Lower lobe of right lung (tissue), 2 donors: ENCODE measurements at regions not wholly inside any gene's neighbourhood (a gene's known extent, or its start where the extent isn't known, plus 50 kb on each side); places are given as distances from the start of the nearest gene placed in this dataset.

ENCODE experiments used
- ATAC-seq, 2 donors: fragments of 200-7000 bp; cut with Tn5 transposase; one replicate each; pipeline ENCODE4 v1.9.1; 2020 to 2022; ENCODE audit warnings: mild to moderate bottlenecking in 2 of 2, moderate library complexity in 2 of 2
- DNase-seq: peaks from one replicate; pipeline ENCODE4 v3.0.0-alpha.2; 2020
- H3K27ac ChIP-seq: fragments of 200-600 bp; one replicate; pipeline ENCODE4 v1.8.0; 2022
- H3K27me3 ChIP-seq: fragments of 200-600 bp; one replicate; pipeline ENCODE4 v1.8.0; 2022; ENCODE audit warnings: low read depth
- H3K36me3 ChIP-seq: fragments of 200-600 bp; one replicate; pipeline ENCODE4 v1.8.0; 2022; ENCODE audit warnings: mild to moderate bottlenecking
- H3K4me1 ChIP-seq: fragments of 200-600 bp; one replicate; pipeline ENCODE4 v1.8.0; 2022
- H3K4me3 ChIP-seq: fragments of 200-600 bp; one replicate; pipeline ENCODE4 v1.8.0; 2022; ENCODE audit warnings: mild to moderate bottlenecking
- H3K9me3 ChIP-seq: fragments of 200-600 bp; one replicate; pipeline ENCODE4 v1.8.0; 2022
- CTCF ChIP-seq: fragments of 200-600 bp; IDR thresholded peaks from one replicate; pipeline ENCODE4 v1.8.0; 2022; ENCODE audit warnings: antibody characterized with exemption, mild to moderate bottlenecking
- intact Hi-C: fragments of 100-400 bp; cut with DNase I; formaldehyde crosslinking; loops from one replicate; pipeline ENCODE4 v1.11.0; 2022
- donor health status: DM: no; HTN: yes; CAD: no; lungs with severe emphysema.

DNA sequence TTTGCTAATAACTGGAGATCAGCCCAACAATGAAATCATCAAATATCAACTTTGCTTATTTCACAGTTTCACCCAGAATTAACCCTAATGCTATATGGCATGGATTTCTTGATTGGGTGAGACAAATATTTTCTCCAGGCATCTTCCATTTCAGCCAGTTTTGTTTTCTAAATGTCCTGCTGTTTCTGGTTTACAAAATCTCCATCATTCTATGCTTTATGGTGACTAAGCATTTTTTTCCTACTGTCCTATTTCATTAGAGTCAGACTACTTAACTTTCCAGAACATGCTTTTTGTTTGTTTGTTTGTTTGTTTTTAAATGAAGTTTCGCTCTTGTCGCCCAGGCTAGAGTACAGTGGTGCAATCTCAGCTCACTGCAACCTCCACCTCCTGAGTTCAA, 59.5 kb upstream of the EXOC2 start:
- no peak overlapping the region for H3K27ac ChIP-seq
- no peak for ATAC-seq
- DNase-seq = no peak

GRCh38 chr6:751765-752164, 58.8 kb upstream of the EXOC2 start:
- Histone ChIP-seq H3K36me3 (no peaks in the 10 kb centered on the region), H3K4me1 (peaks cover 6% of the 10 kb centered on the region), H3K9me3 (no peaks in the 10 kb centered on the region), H3K27me3 (no peaks in the 10 kb centered on the region), H3K27ac (no peak overlapping the region), H3K4me3 (no peak overlapping the region)
- intact Hi-C loops = no loop called here
- ATAC-seq = no peak
- no peak for TF ChIP-seq CTCF
- DNase-seq = no peak

More for the DNA sequence above, 59.5 kb upstream of the EXOC2 start:
- no peaks in the 10 kb centered on the region for H3K27me3 ChIP-seq
- H3K4me1 ChIP-seq = peaks cover 6% of the 10 kb centered on the region
- intact Hi-C loops = no loop called here
- no peaks in the 10 kb centered on the region for H3K36me3 ChIP-seq
- no peak for TF ChIP-seq CTCF
- H3K9me3 ChIP-seq = no peaks in the 10 kb centered on the region
- H3K4me3 ChIP-seq = no peak overlapping the region

GRCh38 chr6:747921-748320, 55.0 kb upstream of the EXOC2 start:
- no peaks in the 10 kb centered on the region for H3K36me3 ChIP-seq
- no peak for TF ChIP-seq CTCF
- H3K4me1 ChIP-seq = peaks cover 6% of the 10 kb centered on the region
- H3K27me3 ChIP-seq = no peaks in the 10 kb centered on the region
- ATAC-seq (no peak), DNase-seq (no peak)
- H3K9me3 ChIP-seq = no peaks in the 10 kb centered on the region
- no peak overlapping the region for H3K4me3 ChIP-seq
- H3K27ac ChIP-seq = peak overlapping the region; percentile 46
- intact Hi-C loops = no loop called here

DNA sequence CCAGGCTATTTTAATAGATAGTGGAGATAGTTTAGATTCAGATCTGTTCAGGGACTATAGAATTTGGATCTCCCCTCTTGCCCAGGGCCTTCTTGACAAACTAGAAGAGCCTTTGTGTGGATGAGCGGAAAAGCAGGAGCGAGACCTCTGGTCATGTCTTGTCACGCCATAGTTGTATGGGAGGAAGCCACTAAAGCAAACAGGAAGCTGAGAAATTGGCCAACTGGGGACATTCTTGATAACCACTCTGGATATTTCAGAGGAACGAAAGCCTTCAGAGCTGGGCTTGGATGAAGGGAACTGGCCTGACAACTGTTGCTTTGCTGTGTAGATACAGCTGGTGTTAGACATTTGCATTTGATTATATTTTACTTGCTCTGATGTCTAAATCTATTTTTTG, 54.1 kb upstream of the EXOC2 start:
- H3K27ac ChIP-seq = peak overlapping the region; percentile 46

DNA sequence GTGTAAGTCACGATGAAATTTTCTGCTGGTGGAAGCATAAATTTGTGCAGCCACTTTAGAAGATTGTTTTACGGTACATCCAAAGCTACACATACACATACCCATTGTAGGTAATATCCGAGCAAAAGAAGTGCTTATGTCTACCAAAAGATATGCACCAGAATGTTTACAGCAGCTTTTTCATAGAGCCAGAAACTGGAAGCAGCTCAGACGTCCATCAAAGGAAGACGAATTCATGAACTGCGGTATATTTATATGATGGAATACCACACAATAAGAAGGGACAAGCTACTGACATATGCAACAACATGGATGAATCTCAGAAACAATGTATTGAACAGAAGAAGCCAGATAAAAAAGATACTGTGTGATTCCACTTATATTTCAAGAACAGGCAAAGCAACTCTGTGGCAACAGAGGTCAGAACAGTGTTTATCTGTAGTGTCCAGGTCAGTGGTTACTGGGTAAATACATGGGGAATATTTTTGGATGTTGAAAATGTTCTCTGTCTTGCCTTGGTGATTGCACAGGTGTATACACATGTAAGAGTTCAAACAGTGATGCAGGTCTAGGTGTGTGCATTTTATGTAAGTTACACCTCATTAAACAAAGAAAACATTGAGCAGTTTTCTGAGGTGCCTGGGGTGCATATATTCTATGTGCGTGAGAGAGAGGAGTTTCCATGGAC, 51.9 kb upstream of the EXOC2 start:
- H3K4me3 ChIP-seq = no peak overlapping the region
- no peaks in the 10 kb centered on the region for H3K36me3 ChIP-seq
- intact Hi-C loops = no loop called here

More for the DNA sequence above, 54.1 kb upstream of the EXOC2 start:
- ATAC-seq (no peak), DNase-seq (no peak)
- intact Hi-C loops = no loop called here
- Histone ChIP-seq H3K27me3 (no peaks in the 10 kb centered on the region), H3K4me1 (peaks cover 6% of the 10 kb centered on the region), H3K4me3 (no peak overlapping the region), H3K36me3 (no peaks in the 10 kb centered on the region), H3K9me3 (no peaks in the 10 kb centered on the region)
- TF ChIP-seq CTCF = no peak

More for the DNA sequence above, 51.9 kb upstream of the EXOC2 start:
- ATAC-seq = no peak
- H3K27ac ChIP-seq = no peak overlapping the region
- peaks cover 6% of the 10 kb centered on the region for H3K4me1 ChIP-seq
- no peaks in the 10 kb centered on the region for H3K27me3 ChIP-seq
- DNase-seq = no peak
- TF ChIP-seq CTCF = no peak
- H3K9me3 ChIP-seq = no peaks in the 10 kb centered on the region
